HCT116 (cell line): ENCODE measurements at regions not wholly inside any gene's neighbourhood (a gene's known extent, or its start where the extent isn't known, plus 50 kb on each side); places are given as distances from the start of the nearest gene placed in this dataset.

Experiments
- ATAC-seq: fragments of 200-7000 bp; cut with Tn5 transposase; 2 replicates; pipeline ENCODE4 v1.9.1; 2020; ENCODE audit warnings: mild to moderate bottlenecking, moderate library complexity
- BruUV-seq: library from RNA; stranded (reverse); fragments of 400-500 nt; replicated peaks from 2 replicates; lab custom pipeline; 2021; lab: Mats Ljungman, UMichigan
- CTCF ChIA-PET: fragments of 300-600 bp; sonication (Branson Sonifier 250); formaldehyde crosslinking; loops from one replicate; lab custom pipeline; 2021; ENCODE audit warnings: antibody characterized with exemption; lab: Charles Lee
- POLR2A ChIA-PET: fragments of 300-600, 350-600 bp; sonication (Branson Sonifier 250); formaldehyde crosslinking; loops from one replicate; lab custom pipeline; 2021; ENCODE audit warnings: antibody characterized with exemption; lab: Charles Lee
- RAD21 ChIA-PET, 2 experiments: fragments of 300-600 bp; sonication (Branson Sonifier 250); formaldehyde crosslinking; loops; one replicate each; lab custom pipeline; 2023; ENCODE audit warnings: low total read pairs in 2 of 2; ENCODE audit not compliant: uncharacterized antibody in 2 of 2, unreplicated experiment in 2 of 2, low non-redundant PET in 1 of 2; lab: Charles Lee
- DNase-seq: peaks from one replicate; pipeline ENCODE4 v3.0.0-alpha.2; 2010; ENCODE audit warnings: low read depth, low spot score
- H2AFZ ChIP-seq: fragments of 200-600 bp; shearing (Covaris generic), sonication (generic); 2 replicates; pipeline ENCODE4 v1.6.1; 2017; ENCODE audit warnings: low read depth, mixed run types, mixed read lengths, antibody characterized with exemption, low read length; ENCODE audit not compliant: poor library complexity, severe bottlenecking
- H3K27ac ChIP-seq: 2 replicates; pipeline ENCODE4 v1.5.1; 2012; ENCODE audit warnings: low read depth, low read length
- H3K27me3 ChIP-seq: fragments of 200-600 bp; sonication (generic); 2 replicates; pipeline ENCODE4 v1.6.1; 2016; ENCODE audit warnings: mixed run types, low read length, mixed read lengths; ENCODE audit not compliant: insufficient read depth
- H3K36me3 ChIP-seq, 2 experiments: fragments of 200-500 bp in 1 of 2; fragments of 200-600 bp in 1 of 2; sonication (Bioruptor generic) in 1 of 2; sonication (generic) in 1 of 2; 2 replicates each; pipeline versions ENCODE4 v1.5.1 to v1.6.1; 2014 to 2016; ENCODE audit warnings: low read length in 2 of 2, inconsistent platforms in 1 of 2, mixed read lengths in 1 of 2, mixed run types in 1 of 2; ENCODE audit not compliant: insufficient read depth in 2 of 2, control insufficient read depth in 1 of 2
- H3K4me1 ChIP-seq, 2 experiments: fragments of 200-600 bp in 1 of 2; sonication (generic) in 1 of 2; 2 replicates each; pipeline versions ENCODE4 v1.5.1 to v1.6.1; 2012 to 2017; ENCODE audit warnings: low read length in 2 of 2, inconsistent platforms in 1 of 2, mild to moderate bottlenecking in 1 of 2, mixed read lengths in 1 of 2, mixed run types in 1 of 2, moderate library complexity in 1 of 2; ENCODE audit not compliant: insufficient read depth in 2 of 2, control insufficient read depth in 1 of 2
- H3K4me2 ChIP-seq: fragments of 200-600 bp; sonication (generic); 2 replicates; pipeline ENCODE4 v1.6.1; 2017; ENCODE audit warnings: mixed run types, low read length, mixed read lengths
- H3K4me3 ChIP-seq, 2 experiments: fragments of 200-600 bp in 1 of 2; sonication (generic) in 1 of 2; replicated peaks in 1 of 2; 2 replicates each; pipeline ENCODE4 v1.5.1; 2011 to 2016; ENCODE audit warnings: low read length in 2 of 2, control low read depth in 1 of 2, low read depth in 1 of 2, mild to moderate bottlenecking in 1 of 2, mixed read lengths in 1 of 2, mixed run types in 1 of 2
- H3K79me2 ChIP-seq: fragments of 200-600 bp; sonication (generic); 2 replicates; pipeline ENCODE4 v1.6.1; 2017; ENCODE audit warnings: mild to moderate bottlenecking, mixed run types, low read length, moderate library complexity, mixed read lengths; ENCODE audit not compliant: insufficient read depth
- H3K9ac ChIP-seq: fragments of 200-600 bp; sonication (generic); 2 replicates; pipeline ENCODE4 v1.6.1; 2016; ENCODE audit warnings: low read length, mixed read lengths
- H3K9me2 ChIP-seq: fragments of 200-600 bp; sonication (generic), shearing (Covaris generic); 2 replicates; pipeline ENCODE4 v1.6.1; 2017; ENCODE audit warnings: mixed run types, mild to moderate bottlenecking, moderate library complexity; ENCODE audit not compliant: insufficient read depth
- H3K9me3 ChIP-seq, 2 experiments: fragments of 200-500 bp in 1 of 2; fragments of 200-600 bp in 1 of 2; sonication (Bioruptor generic) in 1 of 2; sonication (generic) in 1 of 2; 2 replicates each; pipeline ENCODE4 v1.6.1; 2014 to 2017; ENCODE audit warnings: low read length in 2 of 2, mixed read lengths in 2 of 2, inconsistent platforms in 1 of 2, low read depth in 1 of 2, mild to moderate bottlenecking in 1 of 2, mixed run types in 1 of 2, moderate library complexity in 1 of 2; ENCODE audit not compliant: control insufficient read depth in 1 of 2, insufficient read depth in 1 of 2
- H4K20me1 ChIP-seq: fragments of 200-600 bp; sonication (generic), shearing (Covaris generic); 2 replicates; pipeline ENCODE4 v1.6.1; 2017; ENCODE audit warnings: mixed run types, mild to moderate bottlenecking, moderate library complexity; ENCODE audit not compliant: insufficient read depth
- CBX3 ChIP-seq: IDR thresholded peaks from 2 replicates; pipeline ENCODE4 v1.6.1; 2012; ENCODE audit warnings: low read depth
- CEBPB ChIP-seq: IDR thresholded peaks from 2 replicates; pipeline ENCODE4 v1.6.1; 2012; ENCODE audit warnings: low read depth
- EGR1 ChIP-seq: IDR thresholded peaks from 2 replicates; pipeline ENCODE4 v1.6.1; 2012; ENCODE audit warnings: low read depth
- EZH2 ChIP-seq: fragments of 200-600 bp; sonication (generic); IDR thresholded peaks from 2 replicates; pipeline ENCODE4 v1.6.1; 2017; ENCODE audit warnings: antibody characterized with exemption, mixed run types
- FOSL1 ChIP-seq: IDR thresholded peaks from 2 replicates; pipeline ENCODE4 v1.6.1; 2012; ENCODE audit warnings: low read depth
- JUND ChIP-seq: IDR thresholded peaks from 2 replicates; pipeline ENCODE4 v1.6.1; 2012
- MAX ChIP-seq: IDR thresholded peaks from 2 replicates; pipeline ENCODE4 v1.6.1; 2012
- POLR2AphosphoS5 ChIP-seq: IDR thresholded peaks from 2 replicates; pipeline ENCODE4 v1.6.1; 2011; ENCODE audit warnings: mild to moderate bottlenecking, low read depth, low read length, moderate library complexity
- REST ChIP-seq: IDR thresholded peaks from 2 replicates; pipeline ENCODE4 v1.6.1; 2012; ENCODE audit warnings: low read depth
- SIN3A ChIP-seq: IDR thresholded peaks from 2 replicates; pipeline ENCODE4 v1.6.1; 2012; ENCODE audit warnings: low read depth
- SP1 ChIP-seq: IDR thresholded peaks from 2 replicates; pipeline ENCODE4 v1.6.1; 2012; ENCODE audit warnings: low read depth
- SRF ChIP-seq: IDR thresholded peaks from 2 replicates; pipeline ENCODE4 v1.6.1; 2012; ENCODE audit warnings: low read depth
- TCF7L2 ChIP-seq: IDR thresholded peaks from 2 replicates; pipeline ENCODE4 v1.7.0; 2011; ENCODE audit warnings: borderline replicate concordance, inconsistent platforms; ENCODE audit not compliant: insufficient read depth, insufficient read length; ENCODE audit errors: extremely low read depth
- YY1 ChIP-seq: IDR thresholded peaks from 2 replicates; pipeline ENCODE4 v1.6.1; 2011; ENCODE audit warnings: low read length, low read depth, moderate library complexity, mild to moderate bottlenecking; ENCODE audit not compliant: insufficient replicate concordance; ENCODE audit errors: extremely low read depth
- ZBTB33 ChIP-seq: IDR thresholded peaks from 2 replicates; pipeline ENCODE4 v1.6.1; 2011; ENCODE audit warnings: mild to moderate bottlenecking, low read length, moderate library complexity; ENCODE audit not compliant: insufficient replicate concordance; ENCODE audit errors: extremely low read depth
- ZNF274 ChIP-seq: fragments of 200-500 bp; sonication (Bioruptor generic); IDR thresholded peaks from 2 replicates; pipeline ENCODE4 v1.6.1; 2014; ENCODE audit warnings: mild to moderate bottlenecking, low read depth, low read length, inconsistent platforms
- intact Hi-C: fragments of 100-400 bp; cut with micrococcal nuclease; formaldehyde crosslinking; loops from 2 replicates; pipeline ENCODE4 v1.10.0; 2022

- RAD21 ChIA-PET = no interaction called here
- TF ChIP-seq ZNF274 (no peak), JUND (no peak), EGR1 (no peak), CBX3 (no peak), POLR2AphosphoS5 (no peak), SIN3A (no peak), TCF7L2 (no peak), FOSL1 (no peak)
These were observed 629.4 kb downstream of the TSN start for GRCh38 chr2:122384768-122385333.

GRCh38 chr2:122388208-122388607, 632.8 kb downstream of the TSN start:
- BruUV-seq = no TSS peak
- no peak overlapping the region for H3K4me2 ChIP-seq
- H3K79me2 ChIP-seq = no peaks in the 10 kb centered on the region
- no peaks in the 10 kb centered on the region for H3K4me1 ChIP-seq
- ChIA-PET POLR2A (no interaction called here), CTCF (no interaction called here), RAD21 (no interaction called here)
- DNase-seq = no peak
- H3K27ac ChIP-seq = no peak overlapping the region
- no peaks in the 10 kb centered on the region for H3K27me3 ChIP-seq
- H3K4me3 ChIP-seq = no peak overlapping the region
- intact Hi-C loops = no loop called here
- H3K9me2 ChIP-seq = no peaks in the 10 kb centered on the region
- peaks cover 7 to 13% of the 10 kb centered on the region in 2 experiments; a peak in 2 of 4 replicates for H3K9me3 ChIP-seq
- no peak overlapping the region for H3K9ac ChIP-seq
- no peak overlapping the region for H2AFZ ChIP-seq
- H3K36me3 ChIP-seq = no peaks in the 10 kb centered on the region
- no peaks in the 10 kb centered on the region for H4K20me1 ChIP-seq
- no peak for ATAC-seq
- TF ChIP-seq YY1 (no peak), TCF7L2 (no peak), CEBPB (no peak), SIN3A (no peak), MAX (no peak), SRF (no peak), SP1 (no peak), EGR1 (no peak), ZBTB33 (no peak), EZH2 (no peak), REST (no peak)

More at GRCh38 chr2:122384768-122385333, 629.4 kb downstream of the TSN start:
- Histone ChIP-seq H3K27me3 (no peaks in the 10 kb centered on the region), H3K9me2 (no peaks in the 10 kb centered on the region), H3K4me3 (no peak overlapping the region), H3K4me2 (no peak overlapping the region), H3K9ac (no peak overlapping the region), H3K27ac (no peak overlapping the region), H2AFZ (no peak overlapping the region), H3K4me1 (no peaks in the 10 kb centered on the region), H4K20me1 (no peaks in the 10 kb centered on the region), H3K79me2 (no peaks in the 10 kb centered on the region), H3K9me3 (peaks cover 6 to 7% of the 10 kb centered on the region in 2 experiments; a peak in 2 of 4 replicates), H3K36me3 (no peaks in the 10 kb centered on the region)
- BruUV-seq = no TSS peak
- intact Hi-C loops = no loop called here
- DNase-seq = no peak
- ATAC-seq = no peak
- ChIA-PET POLR2A (no interaction called here), CTCF (no interaction called here)
